H1 (cell line): ENCODE measurements at regions not wholly inside any gene's neighbourhood (a gene's known extent, or its start where the extent isn't known, plus 50 kb on each side); places are given as distances from the start of the nearest gene placed in this dataset.

Experiments
- ASH2L ChIP-seq: fragments of 200-600, 300-600 bp; sonication (generic); IDR thresholded peaks from one replicate; pipeline ENCODE4 v1.7.1; 2017; ENCODE audit warnings: low read length
- SIN3A ChIP-seq, 2 experiments: IDR thresholded peaks in 1 of 2; conservative IDR thresholded peaks in 1 of 2; 2 replicates each; pipeline ENCODE4 v1.6.1; 2011 to 2012; ENCODE audit warnings: low read length in 2 of 2, improper control_type of control experiment in 1 of 2, low read depth in 1 of 2, mild to moderate bottlenecking in 1 of 2

GRCh38 chr6:93927731-93928130, 508.4 kb upstream of the EPHA7 start (continued):
- no peak for TF ChIP-seq SIN3A (conservative IDR thresholded peaks at IDR 0.05 in 1 of 2, IDR thresholded peaks at IDR 0.05 in 1 of 2; ENCODE audit: low read depth in 1 of 2, low read length in 2 of 2)
- TF ChIP-seq ASH2L = no peak
